ENCODE measurements at regions not wholly inside any gene's neighbourhood (a gene's known extent, or its start where the extent isn't known, plus 50 kb on each side); places are given as distances from the start of the nearest gene placed in this dataset.

DNA sequence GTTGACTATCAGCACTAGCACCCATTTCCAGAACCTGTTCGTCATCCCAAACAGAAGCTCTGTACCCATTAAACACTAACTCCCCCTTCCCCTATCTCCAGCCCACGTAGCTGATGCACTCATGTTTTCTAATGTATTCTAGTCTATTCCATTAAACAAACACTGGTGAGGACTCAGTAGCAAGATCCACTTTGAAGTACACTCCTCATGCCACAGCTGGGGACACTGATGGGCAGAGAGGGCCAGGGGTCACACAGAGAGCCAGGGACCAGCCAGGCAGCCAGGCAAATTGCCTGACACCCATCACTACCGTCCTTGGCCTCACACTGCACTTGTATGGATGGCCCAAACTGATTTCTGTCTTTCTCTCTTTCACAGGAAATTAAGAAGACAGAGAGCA lies 269.9 kb upstream of the DIO3 start:
- TF ChIP-seq EP300 (IDR thresholded peaks at IDR 0.05) = no peak
- TF ChIP-seq, protein P1, sequence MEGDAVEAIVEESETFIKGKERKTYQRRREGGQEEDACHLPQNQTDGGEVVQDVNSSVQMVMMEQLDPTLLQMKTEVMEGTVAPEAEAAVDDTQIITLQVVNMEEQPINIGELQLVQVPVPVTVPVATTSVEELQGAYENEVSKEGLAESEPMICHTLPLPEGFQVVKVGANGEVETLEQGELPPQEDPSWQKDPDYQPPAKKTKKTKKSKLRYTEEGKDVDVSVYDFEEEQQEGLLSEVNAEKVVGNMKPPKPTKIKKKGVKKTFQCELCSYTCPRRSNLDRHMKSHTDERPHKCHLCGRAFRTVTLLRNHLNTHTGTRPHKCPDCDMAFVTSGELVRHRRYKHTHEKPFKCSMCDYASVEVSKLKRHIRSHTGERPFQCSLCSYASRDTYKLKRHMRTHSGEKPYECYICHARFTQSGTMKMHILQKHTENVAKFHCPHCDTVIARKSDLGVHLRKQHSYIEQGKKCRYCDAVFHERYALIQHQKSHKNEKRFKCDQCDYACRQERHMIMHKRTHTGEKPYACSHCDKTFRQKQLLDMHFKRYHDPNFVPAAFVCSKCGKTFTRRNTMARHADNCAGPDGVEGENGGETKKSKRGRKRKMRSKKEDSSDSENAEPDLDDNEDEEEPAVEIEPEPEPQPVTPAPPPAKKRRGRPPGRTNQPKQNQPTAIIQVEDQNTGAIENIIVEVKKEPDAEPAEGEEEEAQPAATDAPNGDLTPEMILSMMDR (IDR thresholded peaks at IDR 0.05) = no peak
- TF ChIP-seq POLR2A (IDR thresholded peaks at IDR 0.05) = no peak
- no peak for TF ChIP-seq POLR2AphosphoS5 (IDR thresholded peaks at IDR 0.05)

Measured in suprapubic skin (tissue), 4 donors.